PC-3 (cell line): ENCODE measurements at regions not wholly inside any gene's neighbourhood (a gene's known extent, or its start where the extent isn't known, plus 50 kb on each side); places are given as distances from the start of the nearest gene placed in this dataset.

Source experiments
- ATAC-seq: fragments of 200-7000 bp; cut with Tn5 transposase; 2 replicates; pipeline ENCODE4 v1.9.1; 2020; ENCODE audit warnings: mild to moderate bottlenecking, moderate library complexity
- BruUV-seq: library from RNA; stranded (reverse); fragments of 400-500 nt; replicated peaks from 2 replicates; lab custom pipeline; 2021; lab: Mats Ljungman, UMichigan
- CTCF ChIA-PET: fragments of 300-600 bp; sonication (Branson Sonifier 250); formaldehyde crosslinking; loops from one replicate; lab custom pipeline; 2022; ENCODE audit warnings: antibody characterized with exemption; lab: Charles Lee
- POLR2A ChIA-PET: fragments of 300-600 bp; sonication (Branson Sonifier 250); formaldehyde crosslinking; loops from one replicate; lab custom pipeline; 2022; ENCODE audit warnings: antibody characterized with exemption; ENCODE audit not compliant: unreplicated experiment; lab: Charles Lee
- DNase-seq: peaks from one replicate; pipeline ENCODE4 v3.0.0-alpha.2; 2015
- H2AFZ ChIP-seq: fragments of 300-600 bp; sonication (generic); 2 replicates; pipeline ENCODE4 v1.6.0; 2016; ENCODE audit warnings: antibody characterized with exemption, low read length
- H3F3A ChIP-seq: fragments of 300-600 bp; sonication (generic); one replicate; pipeline ENCODE4 v1.6.0; 2017; ENCODE audit warnings: antibody characterized with exemption, low read length, control low read depth, mild to moderate bottlenecking; ENCODE audit not compliant: unreplicated experiment
- H3K27ac ChIP-seq: fragments of 300-600 bp; sonication (generic); 2 replicates; pipeline ENCODE4 v1.5.1; 2016; ENCODE audit warnings: mild to moderate bottlenecking, low read length
- H3K27me3 ChIP-seq: fragments of 300-600 bp; sonication (generic); 2 replicates; pipeline ENCODE4 v1.6.1; 2016; ENCODE audit warnings: low read length, mixed read lengths
- H3K36me3 ChIP-seq: fragments of 300-600 bp; sonication (generic); 2 replicates; pipeline ENCODE4 v1.6.1; 2016; ENCODE audit warnings: low read depth, mixed run types, low read length, mixed read lengths
- H3K4me1 ChIP-seq: fragments of 300-600 bp; sonication (generic); 2 replicates; pipeline ENCODE4 v1.5.1; 2016; ENCODE audit warnings: low read length; ENCODE audit not compliant: insufficient read depth
- H3K4me2 ChIP-seq: fragments of 300-600 bp; sonication (generic); 2 replicates; pipeline ENCODE4 v1.6.0; 2016; ENCODE audit warnings: low read length
- H3K4me3 ChIP-seq: fragments of 300-600 bp; sonication (generic); 2 replicates; pipeline ENCODE4 v1.5.1; 2016; ENCODE audit warnings: mild to moderate bottlenecking, low read length, mixed read lengths
- H3K79me2 ChIP-seq: fragments of 300-600 bp; sonication (generic); 2 replicates; pipeline ENCODE4 v1.6.1; 2017; ENCODE audit warnings: low read length, mixed read lengths
- H3K9ac ChIP-seq: fragments of 300-600 bp; sonication (generic); 2 replicates; pipeline ENCODE4 v1.6.0; 2016; ENCODE audit warnings: mild to moderate bottlenecking, low read length
- H3K9me2 ChIP-seq: fragments of 300-600 bp; sonication (generic); replicated peaks from 2 replicates; pipeline ENCODE4 v1.6.1; 2016; ENCODE audit warnings: mixed run types, low read length, mixed read lengths
- H3K9me3 ChIP-seq: fragments of 300-600 bp; sonication (generic); 2 replicates; pipeline ENCODE4 v1.6.1; 2016; ENCODE audit warnings: low read length, mixed read lengths
- H4K20me1 ChIP-seq: fragments of 300-600 bp; sonication (generic); 2 replicates; pipeline ENCODE4 v1.6.1; 2016; ENCODE audit warnings: low read length, mixed read lengths
- EZH2 ChIP-seq: fragments of 300-600 bp; sonication (generic); IDR thresholded peaks from one replicate; pipeline ENCODE4 v1.6.1; 2017; ENCODE audit warnings: antibody characterized with exemption, mild to moderate bottlenecking, low read length; ENCODE audit not compliant: unreplicated experiment
- EZH2phosphoT487 ChIP-seq: fragments of 300-600 bp; sonication (generic); IDR thresholded peaks from 2 replicates; pipeline ENCODE4 v1.6.1; 2018; ENCODE audit warnings: mild to moderate bottlenecking, antibody characterized with exemption, low read length, borderline replicate concordance
- intact Hi-C: fragments of 100-400 bp; cut with micrococcal nuclease; formaldehyde crosslinking; loops from 2 replicates; pipeline ENCODE4 v1.9.0; 2023
- TF ChIP-seq, protein P1 (sequence below): fragments of 300-600 bp; sonication (generic); conservative IDR thresholded peaks from 2 replicates; pipeline ENCODE4 v1.5.1; 2017; ENCODE audit warnings: antibody characterized with exemption, low read depth, mild to moderate bottlenecking, low read length

DNA sequence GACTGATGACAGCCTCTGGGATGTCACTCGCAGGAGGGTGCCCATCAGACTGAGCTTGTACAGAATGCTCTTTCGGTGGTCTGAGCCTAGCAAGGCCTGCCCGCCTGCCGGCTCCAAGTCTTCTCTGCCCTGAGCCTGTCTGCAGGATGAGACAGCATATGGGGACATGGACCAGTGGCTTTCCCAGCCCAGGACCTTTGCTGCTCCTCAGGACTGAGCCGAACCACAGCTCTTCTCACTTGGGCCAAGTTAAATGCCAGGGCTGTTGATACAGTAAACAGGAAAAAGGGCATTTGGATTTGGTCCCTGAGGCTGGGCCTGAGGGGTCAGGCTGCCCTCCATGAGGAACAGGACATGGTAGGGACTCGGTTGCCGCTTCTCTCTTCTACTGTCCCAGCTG, 64.3 kb upstream of the EPS8L3 start:
- H3K4me1 ChIP-seq: peaks cover 40% of the 10 kb centered on the region
- H3K9ac ChIP-seq: no peak overlapping the region
- no peaks in the 10 kb centered on the region for H3K36me3 ChIP-seq
- no peak for ATAC-seq
- no peaks in the 10 kb centered on the region for H3K79me2 ChIP-seq
- CTCF ChIA-PET: interaction anchor here (0.5 kb wide), 1 partner anchor 38 kb away, joined by 4 read pairs; no protein-coding TSS in a partner anchor
- H2AFZ ChIP-seq: no peak overlapping the region
- no peaks in the 10 kb centered on the region for H3K27me3 ChIP-seq
- TF ChIP-seq, protein P1, sequence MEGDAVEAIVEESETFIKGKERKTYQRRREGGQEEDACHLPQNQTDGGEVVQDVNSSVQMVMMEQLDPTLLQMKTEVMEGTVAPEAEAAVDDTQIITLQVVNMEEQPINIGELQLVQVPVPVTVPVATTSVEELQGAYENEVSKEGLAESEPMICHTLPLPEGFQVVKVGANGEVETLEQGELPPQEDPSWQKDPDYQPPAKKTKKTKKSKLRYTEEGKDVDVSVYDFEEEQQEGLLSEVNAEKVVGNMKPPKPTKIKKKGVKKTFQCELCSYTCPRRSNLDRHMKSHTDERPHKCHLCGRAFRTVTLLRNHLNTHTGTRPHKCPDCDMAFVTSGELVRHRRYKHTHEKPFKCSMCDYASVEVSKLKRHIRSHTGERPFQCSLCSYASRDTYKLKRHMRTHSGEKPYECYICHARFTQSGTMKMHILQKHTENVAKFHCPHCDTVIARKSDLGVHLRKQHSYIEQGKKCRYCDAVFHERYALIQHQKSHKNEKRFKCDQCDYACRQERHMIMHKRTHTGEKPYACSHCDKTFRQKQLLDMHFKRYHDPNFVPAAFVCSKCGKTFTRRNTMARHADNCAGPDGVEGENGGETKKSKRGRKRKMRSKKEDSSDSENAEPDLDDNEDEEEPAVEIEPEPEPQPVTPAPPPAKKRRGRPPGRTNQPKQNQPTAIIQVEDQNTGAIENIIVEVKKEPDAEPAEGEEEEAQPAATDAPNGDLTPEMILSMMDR: no peak
- no peak for TF ChIP-seq EZH2phosphoT487
- no peak for TF ChIP-seq EZH2
- no peaks in the 10 kb centered on the region for H4K20me1 ChIP-seq
- H3F3A ChIP-seq: no peaks in the 10 kb centered on the region
- no TSS peak for BruUV-seq
- H3K27ac ChIP-seq: no peak overlapping the region
- no peaks in the 10 kb centered on the region for H3K9me3 ChIP-seq
- no peaks in the 10 kb centered on the region for H3K9me2 ChIP-seq
- H3K4me3 ChIP-seq: no peak overlapping the region
- intact Hi-C loops: loop anchor here (2.0 kb wide), 1 partner anchor 41 kb away; no protein-coding TSS in a partner anchor
- H3K4me2 ChIP-seq: no peak overlapping the region
- DNase-seq: no peak
- POLR2A ChIA-PET: no interaction called here

DNA sequence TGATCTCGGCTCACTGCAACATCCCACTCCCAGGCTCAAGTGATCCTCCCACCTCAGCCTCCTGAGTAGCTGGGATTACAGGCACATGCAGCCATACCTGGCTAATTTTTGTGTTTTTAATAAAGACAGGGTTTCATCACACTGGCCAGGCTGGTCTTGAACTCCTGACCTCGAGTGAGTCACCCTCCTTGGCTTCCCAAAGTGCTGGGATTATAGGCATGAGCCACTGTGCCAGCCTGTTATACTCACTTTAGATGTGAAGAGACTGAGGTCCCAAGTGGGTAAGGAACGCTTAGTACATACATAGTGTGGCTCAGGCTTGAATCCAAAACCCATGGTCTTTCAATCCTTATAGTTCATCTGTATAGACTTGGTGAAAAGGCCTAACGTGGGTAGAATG, 63.7 kb upstream of the EPS8L3 start:
- Histone ChIP-seq H3K9me3 (no peaks in the 10 kb centered on the region), H3K4me2 (no peak overlapping the region), H4K20me1 (no peaks in the 10 kb centered on the region), H3K27ac (no peak overlapping the region), H3K9me2 (no peaks in the 10 kb centered on the region), H3K4me3 (no peak overlapping the region), H3F3A (no peaks in the 10 kb centered on the region), H3K4me1 (peaks cover 43% of the 10 kb centered on the region), H3K27me3 (no peaks in the 10 kb centered on the region), H3K79me2 (no peaks in the 10 kb centered on the region), H3K9ac (no peak overlapping the region), H2AFZ (no peak overlapping the region), H3K36me3 (no peaks in the 10 kb centered on the region)
- intact Hi-C loops: no loop called here
- POLR2A ChIA-PET: no interaction called here
- no peak for TF ChIP-seq EZH2
- no peak for TF ChIP-seq EZH2phosphoT487
- TF ChIP-seq, protein P1: no peak
- peak; percentile 50 for DNase-seq
- CTCF ChIA-PET: interaction anchor here (0.5 kb wide), 1 partner anchor 38 kb away, joined by 4 read pairs; no protein-coding TSS in a partner anchor
- BruUV-seq: no TSS peak
- no peak for ATAC-seq

- ChIA-PET CTCF (no interaction called here), POLR2A (no interaction called here)
- Histone ChIP-seq H3K27me3 (no peaks in the 10 kb centered on the region), H2AFZ (no peak overlapping the region), H3F3A (no peaks in the 10 kb centered on the region), H3K4me2 (no peak overlapping the region), H3K27ac (no peak overlapping the region), H3K4me1 (peaks cover 48% of the 10 kb centered on the region), H4K20me1 (no peaks in the 10 kb centered on the region), H3K9me2 (no peaks in the 10 kb centered on the region), H3K9me3 (no peaks in the 10 kb centered on the region), H3K36me3 (no peaks in the 10 kb centered on the region), H3K79me2 (no peaks in the 10 kb centered on the region), H3K9ac (no peak overlapping the region), H3K4me3 (no peak overlapping the region)
- DNase-seq: no peak
- no peak for ATAC-seq
- intact Hi-C loops: no loop called here
- TF ChIP-seq, protein P1: no peak
- TF ChIP-seq EZH2 (no peak), EZH2phosphoT487 (no peak)
- BruUV-seq: no TSS peak
These were observed 63.2 kb upstream of the EPS8L3 start for GRCh38 chr1:109826930-109827349.
